Neural progenitor cell (in vitro differentiated cells): ENCODE measurements at regions not wholly inside any gene's neighbourhood (a gene's known extent, or its start where the extent isn't known, plus 50 kb on each side); places are given as distances from the start of the nearest gene placed in this dataset.

ENCODE experiments used
- EZH2 ChIP-seq: fragments of 200-600 bp; sonication (generic); IDR thresholded peaks from 2 replicates; pipeline ENCODE4 v1.6.1; 2017; ENCODE audit warnings: antibody characterized with exemption, mild to moderate bottlenecking, moderate library complexity
- EZH2phosphoT487 ChIP-seq: fragments of 200-600 bp; sonication (generic); IDR thresholded peaks from 2 replicates; pipeline ENCODE4 v1.6.1; 2017; ENCODE audit warnings: antibody characterized with exemption
- TF ChIP-seq, protein P1 (sequence below): fragments of 200-600 bp; sonication (generic); IDR thresholded peaks from 2 replicates; pipeline ENCODE4 v1.5.1; 2017; ENCODE audit warnings: antibody characterized with exemption, mild to moderate bottlenecking

DNA sequence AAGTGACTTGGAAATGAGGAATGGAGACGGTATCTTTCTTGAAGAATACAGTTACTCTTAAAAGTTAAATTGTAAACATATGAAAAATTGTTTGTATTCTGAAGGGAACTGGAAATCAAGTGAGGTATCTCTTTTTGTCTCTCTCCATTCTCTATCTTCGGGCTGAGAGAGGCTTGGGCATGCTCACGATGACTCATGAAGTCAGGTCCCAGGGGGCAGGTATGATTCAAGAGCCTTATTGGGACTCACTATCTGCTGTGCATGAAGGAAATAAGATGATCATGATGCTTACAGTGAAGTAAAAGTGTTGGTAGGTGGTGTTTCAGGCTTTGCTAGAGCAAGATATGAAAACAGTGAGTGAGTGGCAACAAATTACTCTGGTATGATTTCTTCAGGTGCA is 200.4 kb upstream of the PITX2 start:
- TF ChIP-seq EZH2phosphoT487 (no peak), EZH2 (no peak)
- TF ChIP-seq, protein P1, sequence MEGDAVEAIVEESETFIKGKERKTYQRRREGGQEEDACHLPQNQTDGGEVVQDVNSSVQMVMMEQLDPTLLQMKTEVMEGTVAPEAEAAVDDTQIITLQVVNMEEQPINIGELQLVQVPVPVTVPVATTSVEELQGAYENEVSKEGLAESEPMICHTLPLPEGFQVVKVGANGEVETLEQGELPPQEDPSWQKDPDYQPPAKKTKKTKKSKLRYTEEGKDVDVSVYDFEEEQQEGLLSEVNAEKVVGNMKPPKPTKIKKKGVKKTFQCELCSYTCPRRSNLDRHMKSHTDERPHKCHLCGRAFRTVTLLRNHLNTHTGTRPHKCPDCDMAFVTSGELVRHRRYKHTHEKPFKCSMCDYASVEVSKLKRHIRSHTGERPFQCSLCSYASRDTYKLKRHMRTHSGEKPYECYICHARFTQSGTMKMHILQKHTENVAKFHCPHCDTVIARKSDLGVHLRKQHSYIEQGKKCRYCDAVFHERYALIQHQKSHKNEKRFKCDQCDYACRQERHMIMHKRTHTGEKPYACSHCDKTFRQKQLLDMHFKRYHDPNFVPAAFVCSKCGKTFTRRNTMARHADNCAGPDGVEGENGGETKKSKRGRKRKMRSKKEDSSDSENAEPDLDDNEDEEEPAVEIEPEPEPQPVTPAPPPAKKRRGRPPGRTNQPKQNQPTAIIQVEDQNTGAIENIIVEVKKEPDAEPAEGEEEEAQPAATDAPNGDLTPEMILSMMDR = no peak
